ENCODE measurements at regions not wholly inside any gene's neighbourhood (a gene's known extent, or its start where the extent isn't known, plus 50 kb on each side); places are given as distances from the start of the nearest gene placed in this dataset.

GRCh38 chr5:34511063-34511462 lies 145.1 kb upstream of the RAI14 start:
- no peak for DNase-seq (ENCODE audit: low read depth)
- TF ChIP-seq CTCF (IDR thresholded peaks at IDR 0.05; ENCODE audit: low read depth, low read length) (no peak), MAX (IDR thresholded peaks at IDR 0.05; ENCODE audit: low read depth, low read length) (no peak), MYC (IDR thresholded peaks at IDR 0.05; ENCODE audit: low read depth, low read length) (no peak), POLR2A (IDR thresholded peaks at IDR 0.05; ENCODE audit: extremely low read depth, insufficient read length) (no peak)
- H3K4me3 ChIP-seq (ENCODE audit: low read depth, low read length): no peak overlapping the region

GRCh38 chr5:34511481-34511880 lies 144.6 kb upstream of the RAI14 start:
- DNase-seq (ENCODE audit: low read depth): no peak
- H3K4me3 ChIP-seq (ENCODE audit: low read depth, low read length): no peak overlapping the region
- TF ChIP-seq MYC (IDR thresholded peaks at IDR 0.05; ENCODE audit: low read depth, low read length) (no peak), MAX (IDR thresholded peaks at IDR 0.05; ENCODE audit: low read depth, low read length) (no peak), CTCF (IDR thresholded peaks at IDR 0.05; ENCODE audit: low read depth, low read length) (no peak), POLR2A (IDR thresholded peaks at IDR 0.05; ENCODE audit: extremely low read depth, insufficient read length) (no peak)

GRCh38 chr5:34511915-34512314 lies 144.2 kb upstream of the RAI14 start:
- H3K4me3 ChIP-seq (ENCODE audit: low read depth, low read length): no peak overlapping the region
- no peak for DNase-seq (ENCODE audit: low read depth)
- no peak for TF ChIP-seq MAX (IDR thresholded peaks at IDR 0.05; ENCODE audit: low read depth, low read length)
- no peak for TF ChIP-seq POLR2A (IDR thresholded peaks at IDR 0.05; ENCODE audit: extremely low read depth, insufficient read length)
- no peak for TF ChIP-seq MYC (IDR thresholded peaks at IDR 0.05; ENCODE audit: low read depth, low read length)
- TF ChIP-seq CTCF (IDR thresholded peaks at IDR 0.05; ENCODE audit: low read depth, low read length): no peak

- TF ChIP-seq POLR2A (IDR thresholded peaks at IDR 0.05; ENCODE audit: extremely low read depth, insufficient read length): no peak
- TF ChIP-seq MAX (IDR thresholded peaks at IDR 0.05; ENCODE audit: low read depth, low read length): no peak
- TF ChIP-seq CTCF (IDR thresholded peaks at IDR 0.05; ENCODE audit: low read depth, low read length): no peak
- no peak for TF ChIP-seq MYC (IDR thresholded peaks at IDR 0.05; ENCODE audit: low read depth, low read length)
- no peak for DNase-seq (ENCODE audit: low read depth)
- H3K4me3 ChIP-seq (ENCODE audit: low read depth, low read length): no peak overlapping the region
Measured at GRCh38 chr5:34516166-34516565, 140.0 kb upstream of the RAI14 start.

- TF ChIP-seq POLR2A (IDR thresholded peaks at IDR 0.05; ENCODE audit: extremely low read depth, insufficient read length): no peak
- no peak for TF ChIP-seq MYC (IDR thresholded peaks at IDR 0.05; ENCODE audit: low read depth, low read length)
- no peak for TF ChIP-seq MAX (IDR thresholded peaks at IDR 0.05; ENCODE audit: low read depth, low read length)
- no peak for TF ChIP-seq CTCF (IDR thresholded peaks at IDR 0.05; ENCODE audit: low read depth, low read length)
- no peak overlapping the region for H3K4me3 ChIP-seq (ENCODE audit: low read depth, low read length)
- DNase-seq (ENCODE audit: low read depth): no peak
Measured at GRCh38 chr5:34516686-34517085, 139.4 kb upstream of the RAI14 start.

- TF ChIP-seq POLR2A (IDR thresholded peaks at IDR 0.05; ENCODE audit: extremely low read depth, insufficient read length) (no peak), MYC (IDR thresholded peaks at IDR 0.05; ENCODE audit: low read depth, low read length) (no peak), CTCF (IDR thresholded peaks at IDR 0.05; ENCODE audit: low read depth, low read length) (no peak), MAX (IDR thresholded peaks at IDR 0.05; ENCODE audit: low read depth, low read length) (no peak)
- DNase-seq (ENCODE audit: low read depth): no peak
- H3K4me3 ChIP-seq (ENCODE audit: low read depth, low read length): no peak overlapping the region
Measured at GRCh38 chr5:34517249-34517648, 138.9 kb upstream of the RAI14 start.
